HepG2 (cell line): ENCODE measurements at regions not wholly inside any gene's neighbourhood (a gene's known extent, or its start where the extent isn't known, plus 50 kb on each side); places are given as distances from the start of the nearest gene placed in this dataset.

ENCODE experiments used
- ARID2 ChIP-seq: sonication (generic); formaldehyde crosslinking; IDR thresholded peaks from 2 replicates; pipeline ENCODE4 v1.8.1; 2022; ENCODE audit warnings: mild to moderate bottlenecking, missing genetic modification reagents, borderline replicate concordance
- ELF3 ChIP-seq: IDR thresholded peaks from 2 replicates; pipeline ENCODE4 v1.6.1; 2016; ENCODE audit warnings: missing genetic modification reagents, missing compliant biosample characterization
- EP300 ChIP-seq, 3 experiments: sonication (generic) in 1 of 3; formaldehyde crosslinking in 1 of 3; IDR thresholded peaks; 2 replicates each; pipeline versions ENCODE4 v1.5.1 to v1.6.1; 2011 to 2020; ENCODE audit warnings: low read depth in 2 of 3, low read length in 2 of 3, borderline replicate concordance in 1 of 3, improper control_type of control experiment in 1 of 3, mild to moderate bottlenecking in 1 of 3, missing genetic modification reagents in 1 of 3, moderate library complexity in 1 of 3
- FOXO4 ChIP-seq: sonication (generic); formaldehyde crosslinking; conservative IDR thresholded peaks from 2 replicates; pipeline ENCODE4 v1.8.1; 2023; ENCODE audit warnings: missing genetic modification reagents
- HNF4G ChIP-seq, 2 experiments: sonication (generic) in 1 of 2; formaldehyde crosslinking in 1 of 2; IDR thresholded peaks; 2 replicates each; pipeline versions ENCODE4 v1.4.0 to v1.6.1; 2011 to 2020; ENCODE audit warnings: borderline replicate concordance in 2 of 2, low read depth in 2 of 2, mild to moderate bottlenecking in 2 of 2, low read length in 1 of 2, missing genetic modification reagents in 1 of 2, moderate library complexity in 1 of 2
- HOXA7 ChIP-seq: sonication (generic); formaldehyde crosslinking; IDR thresholded peaks from 2 replicates; pipeline ENCODE4 v1.8.1; 2022; ENCODE audit warnings: mild to moderate bottlenecking, missing genetic modification reagents, moderate library complexity
- MEIS1 ChIP-seq: sonication (generic); formaldehyde crosslinking; IDR thresholded peaks from 2 replicates; pipeline ENCODE4 v1.9.0; 2021; ENCODE audit warnings: mild to moderate bottlenecking, missing genetic modification reagents, moderate library complexity, borderline replicate concordance
- MTA3 ChIP-seq: sonication (generic); formaldehyde crosslinking; IDR thresholded peaks from 2 replicates; pipeline ENCODE4 v1.4.0; 2020; ENCODE audit warnings: missing genetic modification reagents
- NR2F1 ChIP-seq, 2 experiments: fragments of 450-650 bp in 1 of 2; formaldehyde crosslinking in 1 of 2; IDR thresholded peaks; 2 replicates each; pipeline versions ENCODE4 v1.5.0 to v1.6.1; 2016 to 2020; ENCODE audit warnings: mild to moderate bottlenecking in 1 of 2, missing compliant biosample characterization in 1 of 2, missing genetic modification reagents in 1 of 2, moderate library complexity in 1 of 2
- RARA ChIP-seq: IDR thresholded peaks from 2 replicates; pipeline ENCODE4 v1.6.1; 2016; ENCODE audit warnings: missing genetic modification reagents, missing compliant biosample characterization
- SMC3 ChIP-seq: IDR thresholded peaks from 2 replicates; pipeline ENCODE4 v1.6.1; 2011; ENCODE audit warnings: low read length, improper control_type of control experiment
- SRY ChIP-seq: sonication (generic); formaldehyde crosslinking; IDR thresholded peaks from 2 replicates; pipeline ENCODE4 v1.8.0; 2022; ENCODE audit warnings: mild to moderate bottlenecking, missing genetic modification reagents
- TBX2 ChIP-seq: sonication (generic); formaldehyde crosslinking; IDR thresholded peaks from 2 replicates; pipeline ENCODE4 v1.5.0; 2020; ENCODE audit warnings: missing genetic modification reagents, mild to moderate bottlenecking, borderline replicate concordance
- TFAP4 ChIP-seq: sonication (generic); IDR thresholded peaks from 2 replicates; pipeline ENCODE4 v1.6.1; 2016; ENCODE audit warnings: low read depth, borderline replicate concordance
- ZFP82 ChIP-seq: sonication (generic); formaldehyde crosslinking; IDR thresholded peaks from 2 replicates; pipeline ENCODE4 v1.5.1; 2020; ENCODE audit warnings: mild to moderate bottlenecking, missing genetic modification reagents, borderline replicate concordance
- ZIK1 ChIP-seq: sonication (generic); formaldehyde crosslinking; IDR thresholded peaks from 2 replicates; pipeline ENCODE4 v1.5.0; 2020; ENCODE audit warnings: mild to moderate bottlenecking, low read depth, missing genetic modification reagents, borderline replicate concordance
- ZNF431 ChIP-seq: sonication (generic); formaldehyde crosslinking; IDR thresholded peaks from 2 replicates; pipeline ENCODE4 v1.9.0; 2022; ENCODE audit warnings: missing genetic modification reagents, low read depth, mild to moderate bottlenecking, borderline replicate concordance
- ZNF510 ChIP-seq: sonication (generic); formaldehyde crosslinking; IDR thresholded peaks from 2 replicates; pipeline ENCODE4 v1.4.0; 2020; ENCODE audit warnings: low read depth, mild to moderate bottlenecking, missing genetic modification reagents
- ZNF563 ChIP-seq: sonication (generic); formaldehyde crosslinking; IDR thresholded peaks from 2 replicates; pipeline ENCODE4 v1.8.0; 2022; ENCODE audit warnings: mild to moderate bottlenecking, moderate library complexity, missing genetic modification reagents
- TF ChIP-seq, protein P1 (sequence below): sonication (generic); formaldehyde crosslinking; IDR thresholded peaks from 2 replicates; pipeline ENCODE4 v1.4.0; 2020; ENCODE audit warnings: missing genetic modification reagents
- TF ChIP-seq, protein P2 (sequence below): sonication (generic); formaldehyde crosslinking; IDR thresholded peaks from 2 replicates; pipeline ENCODE4 v1.5.0; 2020; ENCODE audit warnings: missing genetic modification reagents
- TF ChIP-seq, protein P3 (sequence below): IDR thresholded peaks from 2 replicates; pipeline ENCODE4 v1.6.1; 2018; ENCODE audit warnings: missing genetic modification reagents, mild to moderate bottlenecking, missing compliant biosample characterization

- TF ChIP-seq TFAP4 (no peak), ZIK1 (CRISPR knock-in tag) (no peak), HOXA7 (CRISPR knock-in tag) (no peak), ARID2 (CRISPR knock-in tag) (no peak), MTA3 (CRISPR knock-in tag) (no peak), ZNF510 (CRISPR knock-in tag) (no peak), SRY (CRISPR knock-in tag) (no peak), ZNF563 (CRISPR knock-in tag) (no peak), MEIS1 (CRISPR knock-in tag) (no peak), RARA (CRISPR knock-in tag) (no peak), HNF4G (IDR thresholded peaks at IDR 0.05; ENCODE audit: borderline replicate concordance, low read depth, low read length) (no peak), HNF4G (CRISPR knock-in tag; IDR thresholded peaks at IDR 0.05; ENCODE audit: borderline replicate concordance, low read depth) (no peak), SMC3 (peak; percentile 90), ELF3 (CRISPR knock-in tag) (no peak), TBX2 (CRISPR knock-in tag) (no peak), NR2F1 (CRISPR knock-in tag; IDR thresholded peaks at IDR 0.05) (no peak), ZNF431 (no peak), ZFP82 (CRISPR knock-in tag) (no peak), FOXO4 (CRISPR knock-in tag) (no peak), EP300 (IDR thresholded peaks at IDR 0.05; ENCODE audit: low read depth in 2 of 2, low read length in 2 of 2) (no peak), EP300 (CRISPR knock-in tag; IDR thresholded peaks at IDR 0.05; ENCODE audit: borderline replicate concordance) (no peak)
- TF ChIP-seq, protein P1, sequence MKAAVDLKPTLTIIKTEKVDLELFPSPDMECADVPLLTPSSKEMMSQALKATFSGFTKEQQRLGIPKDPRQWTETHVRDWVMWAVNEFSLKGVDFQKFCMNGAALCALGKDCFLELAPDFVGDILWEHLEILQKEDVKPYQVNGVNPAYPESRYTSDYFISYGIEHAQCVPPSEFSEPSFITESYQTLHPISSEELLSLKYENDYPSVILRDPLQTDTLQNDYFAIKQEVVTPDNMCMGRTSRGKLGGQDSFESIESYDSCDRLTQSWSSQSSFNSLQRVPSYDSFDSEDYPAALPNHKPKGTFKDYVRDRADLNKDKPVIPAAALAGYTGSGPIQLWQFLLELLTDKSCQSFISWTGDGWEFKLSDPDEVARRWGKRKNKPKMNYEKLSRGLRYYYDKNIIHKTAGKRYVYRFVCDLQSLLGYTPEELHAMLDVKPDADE (CRISPR knock-in tag) = no peak
- TF ChIP-seq, protein P2, sequence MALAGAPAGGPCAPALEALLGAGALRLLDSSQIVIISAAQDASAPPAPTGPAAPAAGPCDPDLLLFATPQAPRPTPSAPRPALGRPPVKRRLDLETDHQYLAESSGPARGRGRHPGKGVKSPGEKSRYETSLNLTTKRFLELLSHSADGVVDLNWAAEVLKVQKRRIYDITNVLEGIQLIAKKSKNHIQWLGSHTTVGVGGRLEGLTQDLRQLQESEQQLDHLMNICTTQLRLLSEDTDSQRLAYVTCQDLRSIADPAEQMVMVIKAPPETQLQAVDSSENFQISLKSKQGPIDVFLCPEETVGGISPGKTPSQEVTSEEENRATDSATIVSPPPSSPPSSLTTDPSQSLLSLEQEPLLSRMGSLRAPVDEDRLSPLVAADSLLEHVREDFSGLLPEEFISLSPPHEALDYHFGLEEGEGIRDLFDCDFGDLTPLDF (CRISPR knock-in tag) = no peak
- TF ChIP-seq, protein P3, sequence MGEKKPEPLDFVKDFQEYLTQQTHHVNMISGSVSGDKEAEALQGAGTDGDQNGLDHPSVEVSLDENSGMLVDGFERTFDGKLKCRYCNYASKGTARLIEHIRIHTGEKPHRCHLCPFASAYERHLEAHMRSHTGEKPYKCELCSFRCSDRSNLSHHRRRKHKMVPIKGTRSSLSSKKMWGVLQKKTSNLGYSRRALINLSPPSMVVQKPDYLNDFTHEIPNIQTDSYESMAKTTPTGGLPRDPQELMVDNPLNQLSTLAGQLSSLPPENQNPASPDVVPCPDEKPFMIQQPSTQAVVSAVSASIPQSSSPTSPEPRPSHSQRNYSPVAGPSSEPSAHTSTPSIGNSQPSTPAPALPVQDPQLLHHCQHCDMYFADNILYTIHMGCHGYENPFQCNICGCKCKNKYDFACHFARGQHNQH (CRISPR knock-in tag) = no peak
These were observed 59.8 kb upstream of the DEK start (continued) for GRCh38 chr6:18323935-18324705.
